Endothelial cell of umbilical vein (primary cell): ENCODE measurements at regions not wholly inside any gene's neighbourhood (a gene's known extent, or its start where the extent isn't known, plus 50 kb on each side); places are given as distances from the start of the nearest gene placed in this dataset.

Experiments
- BruUV-seq: library from RNA; stranded (reverse); fragments of 400-500 nt; replicated peaks from 2 replicates; lab custom pipeline; 2021; lab: Mats Ljungman, UMichigan
- CTCF ChIA-PET: fragments of 300-600, 350-600 bp; sonication (Branson Sonifier 250); formaldehyde crosslinking; loops from one replicate; lab custom pipeline; 2021; ENCODE audit warnings: antibody characterized with exemption, inconsistent platforms; lab: Charles Lee
- POLR2A ChIA-PET: fragments of 300-600, 350-600 bp; sonication (Branson Sonifier 250); formaldehyde crosslinking; loops from one replicate; lab custom pipeline; 2021; ENCODE audit warnings: antibody characterized with exemption, inconsistent platforms; lab: Charles Lee
- DNase-seq: peaks from one replicate; pipeline ENCODE4 v3.0.0-alpha.2; 2011; ENCODE audit warnings: low read depth, low spot score
- FAIRE-seq: peaks from 2 replicates; lab custom pipeline; 2011; peaks lifted over from hg19 to GRCh38; lab: Jason Lieb, UNC
- H2AFZ ChIP-seq: 2 replicates; pipeline ENCODE4 v1.6.0; 2012; ENCODE audit warnings: low read depth, low read length, control low read depth, inconsistent platforms
- H3K27ac ChIP-seq: 2 replicates; pipeline ENCODE4 v1.5.1; 2011; ENCODE audit warnings: low read depth, mild to moderate bottlenecking, control low read depth, low read length, moderate library complexity; ENCODE audit not compliant: insufficient read depth
- H3K27me3 ChIP-seq, 2 experiments: 2 replicates each; pipeline versions ENCODE4 v1.6.0 to v1.6.1; 2011; ENCODE audit warnings: low read length in 2 of 2, mixed read lengths in 1 of 2; ENCODE audit not compliant: control insufficient read depth in 2 of 2, insufficient read depth in 2 of 2
- H3K36me3 ChIP-seq, 2 experiments: 2 replicates in 1 of 2; 3 replicates in 1 of 2; pipeline ENCODE4 v1.5.1; 2011; ENCODE audit warnings: low read length in 2 of 2, mild to moderate bottlenecking in 1 of 2, moderate library complexity in 1 of 2; ENCODE audit not compliant: control insufficient read depth in 2 of 2, insufficient read depth in 2 of 2; ENCODE audit errors: extremely low read depth in 1 of 2
- H3K4me1 ChIP-seq: 3 replicates; pipeline ENCODE4 v1.5.1; 2011; ENCODE audit warnings: mild to moderate bottlenecking, low read length; ENCODE audit not compliant: control insufficient read depth, insufficient read depth; ENCODE audit errors: extremely low read depth
- H3K4me2 ChIP-seq: 2 replicates; pipeline ENCODE4 v1.6.1; 2011; ENCODE audit warnings: low read length, control low read depth, mixed read lengths; ENCODE audit not compliant: insufficient read depth
- H3K4me3 ChIP-seq, 3 experiments: fragments of 200-600 bp in 1 of 3; sonication (generic), shearing (Covaris generic) in 1 of 3; replicated peaks in 1 of 3; 2 replicates each; pipeline ENCODE4 v1.5.1; 2011 to 2016; ENCODE audit warnings: control low read depth in 3 of 3, low read length in 3 of 3, mild to moderate bottlenecking in 2 of 3, inconsistent platforms in 1 of 3, low read depth in 1 of 3, moderate library complexity in 1 of 3; ENCODE audit not compliant: insufficient read depth in 1 of 3
- H3K79me2 ChIP-seq: 2 replicates; pipeline ENCODE4 v1.6.0; 2012; ENCODE audit warnings: low read length, inconsistent platforms; ENCODE audit not compliant: control insufficient read depth, insufficient read depth
- H3K9ac ChIP-seq: replicated peaks from 2 replicates; pipeline ENCODE3; 2011; ENCODE audit warnings: low read length, control low read depth; ENCODE audit not compliant: insufficient read depth; ENCODE audit errors: extremely low read depth
- H3K9me1 ChIP-seq: replicated peaks from 3 replicates; pipeline ENCODE4 v1.6.0; 2011; ENCODE audit warnings: mild to moderate bottlenecking, low read length; ENCODE audit not compliant: control insufficient read depth, insufficient read depth; ENCODE audit errors: extremely low read depth
- H3K9me3 ChIP-seq: replicated peaks from 2 replicates; pipeline ENCODE4 v1.5.1; 2012; ENCODE audit warnings: low read length, inconsistent platforms; ENCODE audit not compliant: control insufficient read depth, insufficient read depth
- H4K20me1 ChIP-seq: replicated peaks from 2 replicates; pipeline ENCODE3; 2011; ENCODE audit warnings: mild to moderate bottlenecking, low read length; ENCODE audit not compliant: control insufficient read depth, insufficient read depth; ENCODE audit errors: extremely low read depth
- CTCF ChIP-seq, 2 donors: IDR thresholded peaks; 1 replicate in 1 of 2; 2 replicates in 1 of 2; pipeline ENCODE4 v1.5.1; 2011; ENCODE audit warnings: low read length in 2 of 2, mild to moderate bottlenecking in 2 of 2, moderate library complexity in 2 of 2, control low read depth in 1 of 2, inconsistent platforms in 1 of 2, low read depth in 1 of 2; ENCODE audit not compliant: insufficient read depth in 1 of 2; ENCODE audit errors: extremely low read depth in 1 of 2
- EZH2 ChIP-seq: IDR thresholded peaks from 2 replicates; pipeline ENCODE4 v1.6.1; 2012; ENCODE audit warnings: borderline replicate concordance, low read depth, mild to moderate bottlenecking, moderate library complexity, low read length, inconsistent platforms; ENCODE audit not compliant: severe bottlenecking
- FOS ChIP-seq: IDR thresholded peaks from 2 replicates; pipeline ENCODE4 v1.6.1; 2011; ENCODE audit warnings: mild to moderate bottlenecking, low read length, moderate library complexity, borderline replicate concordance; ENCODE audit not compliant: insufficient read depth
- GATA2 ChIP-seq: IDR thresholded peaks from 2 replicates; pipeline ENCODE4 v1.7.0; 2011; ENCODE audit warnings: low read depth, mild to moderate bottlenecking, moderate library complexity, mixed read lengths, low read length; ENCODE audit not compliant: insufficient read length, insufficient read depth
- JUN ChIP-seq: IDR thresholded peaks from 2 replicates; pipeline ENCODE4 v1.6.1; 2011; ENCODE audit warnings: borderline replicate concordance, low read depth; ENCODE audit not compliant: insufficient read length, insufficient read depth
- MAX ChIP-seq: IDR thresholded peaks from 2 replicates; pipeline ENCODE4 v1.6.1; 2011; ENCODE audit not compliant: insufficient read depth, insufficient read length
- MYC ChIP-seq: IDR thresholded peaks from one replicate; pipeline ENCODE4 v1.6.1; 2011; ENCODE audit warnings: mild to moderate bottlenecking, low read depth, low read length
- POLR2AphosphoS5 ChIP-seq: IDR thresholded peaks from 2 replicates; pipeline ENCODE4 v1.6.1; 2012; ENCODE audit warnings: low read depth, mild to moderate bottlenecking, control low read depth, low read length, moderate library complexity; ENCODE audit not compliant: insufficient read depth
- dilution Hi-C: fragments of 300-500 bp; cut with MboI; formaldehyde crosslinking; loops from one replicate; pipeline ENCODE4 v1.15.0; 2019; ENCODE audit warnings: low sequenced_read_pairs; ENCODE audit not compliant: extremely low pct_ligation_motif_present
- intact Hi-C: fragments of 100-400 bp; cut with micrococcal nuclease; formaldehyde crosslinking; loops from one replicate; pipeline ENCODE4 v1.10.0; 2022

GRCh38 chr1:29389533-29390041 lies 153.3 kb downstream of the PTPRU start:
- H3K4me3 ChIP-seq, result no peak overlapping the region
- no peak overlapping the region for H3K27ac ChIP-seq
- intact Hi-C loops (no loop called here), dilution Hi-C loops (no loop called here)
- BruUV-seq, result no TSS peak
- no peak overlapping the region for H3K4me2 ChIP-seq
- H3K9me1 ChIP-seq, result no peaks in the 10 kb centered on the region
- H3K79me2 ChIP-seq, result no peaks in the 10 kb centered on the region
- no peak for TF ChIP-seq JUN
- no peak for TF ChIP-seq GATA2
- TF ChIP-seq CTCF (IDR thresholded peaks at IDR 0.05; ENCODE audit: extremely low read depth in 1 of 2, insufficient read depth in 1 of 2, low read depth in 1 of 2, low read length in 2 of 2), result no peak
- TF ChIP-seq FOS, result no peak
- no peak for TF ChIP-seq POLR2AphosphoS5
- no peak for TF ChIP-seq MAX
- no peak for TF ChIP-seq EZH2
- no peak for TF ChIP-seq MYC
- DNase-seq (no peak), FAIRE-seq (no peak)
- H4K20me1 ChIP-seq, result no peaks in the 10 kb centered on the region
- H2AFZ ChIP-seq, result no peak overlapping the region
- H3K9me3 ChIP-seq, result no peaks in the 10 kb centered on the region
- POLR2A ChIA-PET, result no interaction called here
- no peaks in the 10 kb centered on the region for H3K27me3 ChIP-seq
- CTCF ChIA-PET, result interaction anchor here (0.7 kb wide), 1 partner anchor 46 kb away, joined by 3 read pairs; no protein-coding TSS in a partner anchor
- H3K9ac ChIP-seq, result no peak overlapping the region
- no peaks in the 10 kb centered on the region for H3K36me3 ChIP-seq
- peaks cover 5% of the 10 kb centered on the region for H3K4me1 ChIP-seq
